NCI-H146 treated with DMSO at 0.1 percent for 48 hours (cell line): ENCODE measurements at regions not wholly inside any gene's neighbourhood (a gene's known extent, or its start where the extent isn't known, plus 50 kb on each side); places are given as distances from the start of the nearest gene placed in this dataset.
A peak's percentile ranks its signal among the peaks of the same experiment; 100 is the strongest.
"Not testable (repeated sequence)": the region's sequence is repeated elsewhere in the genome, so short reads cannot be mapped to it uniquely, and the experiment has no call there.

Source experiments
- DNase-seq: peaks from one replicate; lab custom pipeline; 2025; ENCODE audit not compliant: unreplicated experiment; lab: John Stamatoyannopoulos, UW

DNA sequence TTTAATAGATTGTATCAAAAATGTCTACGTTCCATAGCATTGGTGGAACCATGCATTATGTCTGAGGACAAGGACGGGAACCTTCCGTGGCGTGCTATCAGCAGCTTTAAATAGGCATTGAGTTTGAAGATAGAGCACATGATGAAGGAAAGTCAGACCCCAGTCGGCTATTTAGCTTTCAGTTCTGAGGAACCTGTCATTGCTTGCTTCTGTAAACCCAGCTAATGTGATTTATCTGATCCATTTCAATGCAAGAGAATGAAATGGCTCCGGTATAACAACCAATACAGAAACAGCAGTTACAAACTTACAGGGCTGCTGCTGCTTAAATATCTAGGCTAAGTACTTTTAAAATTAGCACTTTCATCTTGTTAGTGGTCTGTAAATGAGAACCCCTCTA, 503.3 kb downstream of the RNF144A start:
- no peak for DNase-seq

DNA sequence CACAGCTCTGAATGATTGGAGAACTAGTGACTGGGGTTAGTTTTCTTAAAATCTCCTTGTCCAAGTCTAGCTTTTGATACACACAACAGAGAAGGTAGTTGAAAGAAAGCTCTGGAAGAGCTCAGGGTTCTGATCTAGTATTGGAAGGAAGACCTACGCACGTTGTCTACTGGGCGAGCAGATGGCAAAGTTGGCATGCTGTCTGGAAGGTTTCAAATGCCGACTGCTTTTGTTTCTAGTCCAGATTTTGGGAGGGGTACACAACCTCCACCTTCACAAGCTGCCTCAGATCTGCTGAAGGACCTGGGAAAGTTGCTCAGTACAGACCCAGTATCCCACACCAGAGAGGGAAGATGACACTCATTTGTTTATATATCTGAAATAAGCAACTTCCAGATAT, 507.3 kb downstream of the RNF144A start:
- DNase-seq: no peak

DNA sequence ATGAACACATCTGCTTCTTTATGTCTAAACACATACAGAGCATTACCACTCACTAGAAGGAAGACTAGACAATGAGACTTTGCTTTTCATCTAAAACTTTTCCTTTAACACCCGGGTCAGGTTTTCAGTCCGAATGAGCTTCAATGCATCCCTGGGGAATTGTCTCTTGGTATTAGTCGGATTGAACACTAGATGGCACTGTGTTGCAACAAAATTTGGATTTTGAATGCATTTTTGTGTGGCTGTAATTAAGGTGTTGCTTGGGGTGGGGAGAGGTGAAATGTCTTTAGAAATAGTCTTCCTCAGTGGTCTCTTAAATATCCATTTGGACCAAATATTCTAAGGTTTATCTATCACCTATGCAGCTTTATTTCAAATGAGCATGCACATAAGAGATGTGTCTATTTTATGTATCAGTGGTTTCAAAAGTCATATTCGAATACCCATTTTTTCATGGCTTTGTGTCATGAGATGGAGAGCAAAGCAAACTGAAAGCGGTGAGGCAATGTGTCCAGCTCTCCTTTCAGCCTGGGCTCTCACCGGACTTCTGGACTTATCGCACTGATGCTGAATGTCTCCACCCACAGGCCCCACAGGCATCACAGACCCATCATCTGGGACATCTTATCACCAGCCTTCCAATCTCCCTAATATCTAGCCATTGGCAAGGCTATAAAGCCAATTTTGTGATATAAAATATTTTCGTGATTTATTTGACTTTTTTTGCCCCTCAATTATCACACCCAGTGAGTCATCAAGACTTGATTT, 510.3 kb downstream of the RNF144A start:
- DNase-seq: peak; percentile 55

DNA sequence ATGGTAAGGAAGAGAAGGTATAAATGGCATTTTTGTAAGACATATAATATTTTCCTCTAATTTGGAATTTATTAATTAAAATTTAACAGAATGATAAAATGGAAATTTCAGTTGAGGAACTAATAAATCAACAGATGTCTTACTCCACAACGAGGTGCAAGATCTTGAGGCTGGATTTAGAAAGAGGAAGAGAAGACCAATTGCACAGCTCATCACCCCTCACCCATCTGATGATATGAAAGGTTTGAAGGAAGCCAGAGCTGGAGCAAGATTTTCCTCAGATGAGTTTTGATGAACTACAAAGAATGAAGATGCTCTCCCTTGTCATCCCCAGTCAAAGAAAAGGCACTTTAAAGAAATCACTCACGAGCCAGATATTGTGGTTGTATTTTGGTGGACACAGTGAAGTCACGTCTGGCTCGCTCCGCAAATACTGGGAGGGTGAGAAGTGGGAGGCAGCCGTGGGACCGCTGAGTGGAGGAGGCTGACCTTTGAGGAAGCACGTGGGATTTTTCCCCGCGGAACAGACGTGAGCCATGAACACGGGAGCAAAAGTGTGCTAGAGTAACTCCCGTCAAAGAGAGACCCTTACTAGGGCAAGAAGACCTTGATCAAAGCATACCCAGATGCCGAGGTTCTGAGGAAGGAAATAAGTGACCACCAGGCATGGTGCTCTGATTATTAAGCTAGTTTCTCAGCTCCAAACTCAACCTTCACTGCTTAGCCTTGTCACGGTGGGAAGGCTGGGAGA, 511.4 kb downstream of the RNF144A start:
- DNase-seq: no peak

- no peak for DNase-seq
These were observed 512.5 kb downstream of the RNF144A start for GRCh38 chr2:7429733-7430132.

DNA sequence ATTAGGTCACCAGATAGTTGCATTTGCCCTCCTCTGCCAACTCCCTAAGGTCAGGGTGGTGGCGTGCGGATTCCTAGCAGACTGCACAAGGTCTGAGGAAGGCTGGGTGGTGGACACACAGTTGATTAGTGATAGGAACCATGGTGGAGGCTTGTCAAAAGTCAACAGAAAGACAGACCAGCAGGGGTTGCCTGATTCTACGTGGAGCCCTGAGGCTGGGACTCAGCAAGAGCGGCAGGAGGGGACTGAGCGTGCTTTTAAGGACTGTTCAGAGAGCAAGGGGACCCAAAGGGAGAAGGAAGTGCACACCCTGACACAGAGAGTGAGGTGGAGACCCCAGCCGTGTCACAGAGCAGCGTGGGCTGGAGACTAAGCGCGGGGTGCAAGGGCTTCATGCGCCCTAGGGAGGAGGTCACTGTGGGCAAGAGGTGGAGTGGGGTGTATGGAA, 513.2 kb downstream of the RNF144A start:
- peak; percentile 69 for DNase-seq

GRCh38 chr2:7430869-7431641, 513.8 kb downstream of the RNF144A start:
- DNase-seq: peak; percentile 96

- DNase-seq: no peak
These were observed 515.2 kb downstream of the RNF144A start for GRCh38 chr2:7432436-7432835.

GRCh38 chr2:7436096-7436906, 519.1 kb downstream of the RNF144A start:
- no peak for DNase-seq

- no peak for DNase-seq
These were observed 519.9 kb downstream of the RNF144A start for GRCh38 chr2:7437141-7437540.

DNA sequence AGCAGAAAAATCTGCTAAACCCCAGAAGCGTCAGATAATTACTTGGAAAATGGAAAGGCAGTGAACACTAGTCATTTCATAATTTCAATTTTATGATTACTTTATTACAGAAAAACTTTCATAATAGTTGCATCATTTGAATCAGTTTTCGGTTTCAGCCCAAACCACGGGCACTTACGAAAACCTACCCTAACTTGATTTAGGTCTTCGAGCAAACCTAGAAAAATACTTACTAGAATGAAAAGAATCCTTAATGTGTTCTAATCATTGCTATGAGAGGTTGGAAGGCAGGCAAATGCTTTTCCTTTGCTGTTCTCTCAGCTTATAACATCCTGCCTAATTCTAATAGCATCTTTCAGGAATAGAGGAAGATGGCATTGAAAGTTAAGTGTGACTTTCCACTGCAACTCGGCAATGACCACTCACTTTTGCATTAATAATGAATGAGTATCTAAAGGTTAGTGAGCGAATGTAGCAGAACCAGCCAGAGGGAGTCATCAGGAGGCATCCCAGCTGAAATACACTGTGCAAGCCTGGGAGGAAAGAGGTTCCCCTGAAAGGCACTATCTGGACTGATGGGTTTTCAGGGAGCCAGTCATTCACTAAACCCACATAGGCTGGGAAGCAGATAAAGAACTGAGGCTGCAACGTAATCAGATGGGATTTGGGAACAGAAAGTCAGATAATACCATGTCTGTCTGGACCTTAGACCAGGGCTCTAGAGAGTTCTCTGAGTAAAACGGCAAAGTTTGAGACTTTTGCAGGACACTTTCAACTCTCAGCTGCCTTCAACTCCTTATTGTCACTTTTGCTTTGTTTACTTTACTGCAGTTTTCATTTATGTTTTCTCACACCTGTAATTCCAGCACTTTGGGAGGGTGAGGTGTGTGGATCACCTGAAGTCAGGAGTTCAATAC, 520.8 kb downstream of the RNF144A start:
- DNase-seq: no peak

DNA sequence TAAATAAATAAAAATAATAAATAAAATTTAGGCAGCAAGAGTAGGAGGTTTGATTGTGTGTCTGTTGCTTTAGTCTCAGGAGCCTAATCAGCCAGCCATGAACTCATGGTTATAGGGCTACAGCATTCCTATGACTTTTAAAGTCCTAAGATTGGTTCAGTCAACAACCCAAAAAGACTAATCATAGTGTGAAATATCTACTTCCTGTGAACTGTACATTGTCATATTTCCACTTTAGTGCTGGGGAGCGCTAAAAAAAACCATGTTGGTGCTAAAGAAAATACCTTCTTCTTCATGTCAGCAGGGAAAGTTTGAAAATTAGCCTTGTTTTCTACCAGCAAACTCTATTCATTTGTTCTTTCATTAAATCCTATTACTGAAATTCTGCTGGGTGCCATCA, 521.6 kb downstream of the RNF144A start:
- no peak for DNase-seq

- no peak for DNase-seq
These were observed 523.8 kb downstream of the RNF144A start for GRCh38 chr2:7440977-7441376.

DNA sequence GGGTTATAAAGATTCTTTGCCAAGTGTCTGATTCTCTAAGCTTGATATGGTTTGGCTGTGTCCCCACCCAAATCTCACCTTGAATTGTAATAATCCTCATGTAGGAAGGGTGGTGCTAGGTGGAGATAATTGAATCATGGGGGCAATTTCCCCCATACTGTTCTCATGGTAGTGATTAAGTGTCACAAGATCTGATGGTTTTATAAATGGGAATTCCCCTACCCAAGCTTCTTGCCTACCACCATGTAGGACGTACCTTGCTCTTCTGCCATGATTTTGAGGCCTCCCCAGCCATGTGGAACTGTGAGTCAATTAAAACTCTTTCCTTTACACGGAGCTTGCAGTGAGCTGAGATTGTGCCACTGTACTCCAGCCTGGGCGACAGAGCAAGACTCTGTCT, 524.6 kb downstream of the RNF144A start:
- DNase-seq: not testable (repeated sequence)

- DNase-seq: no peak
These were observed 527.4 kb downstream of the RNF144A start for GRCh38 chr2:7444626-7445025.

DNA sequence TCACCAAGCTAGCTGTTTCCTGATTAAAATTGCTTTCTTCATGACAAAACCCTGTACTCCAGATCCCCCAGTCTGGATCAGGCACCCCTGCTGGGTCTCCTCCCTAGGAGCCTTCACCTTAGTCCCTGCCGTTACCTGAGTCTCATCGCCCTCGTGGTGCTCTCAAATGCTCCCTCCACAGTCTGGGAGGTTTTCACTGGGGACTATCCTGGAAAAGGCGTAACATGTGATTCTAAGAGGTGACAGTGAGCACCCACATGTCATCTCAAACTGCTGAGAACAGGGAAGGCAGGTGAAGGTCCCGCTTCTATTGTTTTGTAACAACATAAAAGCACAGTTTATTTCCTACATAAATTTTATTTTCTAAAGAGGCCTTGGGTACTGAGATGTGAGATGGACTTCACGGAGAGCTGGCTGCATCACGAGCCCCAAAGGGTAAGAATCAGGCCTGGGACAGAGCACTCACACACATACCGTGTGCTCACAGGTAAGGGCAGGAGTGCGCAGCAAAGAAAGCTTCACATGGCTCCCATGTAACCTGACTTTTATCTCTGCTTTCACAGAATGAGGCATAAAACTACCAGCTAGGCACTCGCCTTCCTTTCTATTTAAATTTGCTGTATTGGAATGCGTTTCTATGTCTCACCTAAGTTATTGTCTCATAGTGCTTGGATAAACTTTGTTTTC, 531.5 kb downstream of the RNF144A start:
- no peak for DNase-seq

DNA sequence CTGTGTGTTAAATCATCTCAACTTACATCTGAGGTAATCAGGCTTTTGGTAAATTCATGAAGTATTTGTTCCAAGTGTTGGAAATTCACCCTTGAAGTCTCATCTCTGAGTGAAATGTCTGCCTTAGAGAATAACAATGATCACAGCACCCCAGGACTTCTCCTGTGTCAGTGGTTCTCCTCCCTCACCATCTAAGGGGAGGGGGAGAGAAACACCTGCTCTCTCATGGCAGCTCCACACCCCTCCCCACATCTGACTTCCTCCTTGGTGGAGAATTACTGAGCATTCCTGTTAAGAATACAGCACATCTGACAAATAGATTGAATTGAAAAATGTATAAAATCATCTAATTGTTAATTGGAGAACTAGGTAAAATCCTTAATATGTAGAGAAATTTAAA, 532.1 kb downstream of the RNF144A start:
- peak; percentile 40 for DNase-seq

- DNase-seq: no peak
These were observed 533.1 kb downstream of the RNF144A start for GRCh38 chr2:7450188-7450832.

GRCh38 chr2:7450833-7451190, 533.6 kb downstream of the RNF144A start:
- no peak for DNase-seq
